ENCODE measurements at regions not wholly inside any gene's neighbourhood (a gene's known extent, or its start where the extent isn't known, plus 50 kb on each side); places are given as distances from the start of the nearest gene placed in this dataset.

DNA sequence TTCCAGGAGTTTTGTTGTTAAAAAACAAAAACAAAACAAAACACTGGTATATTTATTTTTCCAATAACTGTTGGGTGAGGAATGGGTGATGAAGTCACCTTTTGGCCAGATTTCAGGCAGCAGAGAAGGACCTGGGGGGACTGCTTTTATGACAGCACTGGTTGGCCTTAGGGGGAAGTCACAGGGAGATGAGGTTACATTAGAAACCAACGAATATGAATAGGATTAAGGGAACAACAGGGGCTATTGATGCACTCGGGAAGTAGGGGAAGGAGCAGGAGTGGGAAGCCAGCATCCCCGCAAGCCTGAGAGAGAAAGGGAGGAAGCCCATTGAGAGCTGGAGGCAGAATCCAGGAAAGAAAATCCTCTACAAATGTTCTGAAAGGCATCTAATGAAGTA is 958.4 kb downstream of the TYW1 start:
- DNase-seq (ENCODE audit: extremely low read depth, low read depth) = no peak

DNA sequence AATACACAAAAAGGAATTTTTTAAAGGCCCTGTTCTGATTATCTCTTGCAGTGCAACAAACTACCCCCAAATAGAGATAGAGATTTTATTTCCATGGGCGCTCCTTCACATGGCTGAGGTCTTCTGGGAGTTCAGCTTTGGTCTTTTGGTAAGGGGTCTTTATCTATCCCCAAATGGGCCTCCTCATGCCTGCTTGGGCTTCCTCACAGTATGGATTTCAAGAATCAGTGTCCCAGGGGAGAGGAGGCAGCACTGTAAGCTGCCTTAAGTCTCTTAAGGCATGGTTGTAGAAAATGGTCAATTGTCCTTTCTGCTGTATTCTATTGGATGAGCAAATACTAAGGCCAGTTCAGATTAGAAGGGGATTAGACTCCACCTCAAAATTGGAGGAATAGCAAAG is 966.2 kb downstream of the TYW1 start:
- DNase-seq (ENCODE audit: extremely low read depth, low read depth) = no peak

DNA sequence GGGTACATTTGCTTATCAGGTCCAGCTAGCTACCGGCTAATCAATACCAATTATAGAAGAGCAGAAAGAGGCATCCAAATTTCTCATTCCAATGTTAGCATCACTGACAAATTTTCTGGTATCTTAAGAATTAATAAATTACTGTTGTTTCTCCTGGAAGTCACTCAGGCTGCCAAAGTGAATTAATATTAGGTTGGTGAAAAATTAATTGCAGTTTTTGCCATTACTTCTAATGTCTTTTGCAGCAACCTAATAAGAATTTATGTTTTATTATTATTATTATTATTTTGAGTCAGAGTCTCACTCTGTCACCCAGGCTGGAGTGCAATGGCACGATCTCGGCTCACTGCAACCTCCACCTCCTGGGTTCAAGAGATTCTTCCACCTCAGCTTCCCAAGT is 979.9 kb downstream of the TYW1 start:
- no peak for DNase-seq (ENCODE audit: extremely low read depth, low read depth)

GRCh38 chr7:67983486-67983885 is 986.9 kb downstream of the TYW1 start:
- DNase-seq (ENCODE audit: extremely low read depth, low read depth) = no peak

DNA sequence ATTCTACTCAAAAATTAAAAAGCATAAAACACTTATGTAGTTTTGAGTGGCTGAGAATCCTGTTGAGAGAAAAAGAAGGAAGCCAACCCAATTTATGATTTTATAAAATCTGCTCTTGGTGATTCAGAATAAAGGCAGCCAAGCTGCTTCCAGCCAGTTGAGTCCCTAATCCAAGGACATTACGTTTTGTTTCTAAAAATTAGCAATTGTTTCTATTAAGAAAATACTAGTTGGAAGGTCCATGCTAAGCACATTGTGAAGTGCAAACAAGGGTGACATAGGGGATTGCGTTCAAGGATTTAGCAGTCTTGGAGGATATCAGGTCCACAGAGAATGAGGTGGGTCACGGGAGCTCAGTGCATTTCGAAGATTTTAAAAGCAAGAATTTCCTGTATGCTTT is 987.7 kb downstream of the TYW1 start:
- no peak for DNase-seq (ENCODE audit: extremely low read depth, low read depth)

DNA sequence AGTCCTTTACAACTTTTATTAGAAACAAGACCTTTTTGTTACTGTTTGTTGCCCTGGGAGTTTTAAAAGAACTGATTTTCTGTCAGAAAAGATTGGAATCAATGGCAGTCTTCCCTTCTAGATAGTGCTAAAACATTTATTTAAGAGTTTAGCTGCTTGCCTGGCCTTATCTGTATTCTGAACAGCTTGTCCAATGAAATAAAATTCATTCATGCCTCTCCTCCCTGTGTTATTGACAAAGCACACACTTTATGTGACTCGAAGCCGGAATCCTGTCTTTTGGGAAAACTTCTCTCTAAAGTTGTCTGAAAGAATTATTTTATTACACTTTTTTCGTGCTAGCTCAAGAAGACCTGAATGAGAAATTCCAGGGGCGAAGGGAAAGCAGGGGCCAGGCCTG is 992.5 kb downstream of the TYW1 start:
- no peak for DNase-seq (ENCODE audit: extremely low read depth, low read depth)

DNA sequence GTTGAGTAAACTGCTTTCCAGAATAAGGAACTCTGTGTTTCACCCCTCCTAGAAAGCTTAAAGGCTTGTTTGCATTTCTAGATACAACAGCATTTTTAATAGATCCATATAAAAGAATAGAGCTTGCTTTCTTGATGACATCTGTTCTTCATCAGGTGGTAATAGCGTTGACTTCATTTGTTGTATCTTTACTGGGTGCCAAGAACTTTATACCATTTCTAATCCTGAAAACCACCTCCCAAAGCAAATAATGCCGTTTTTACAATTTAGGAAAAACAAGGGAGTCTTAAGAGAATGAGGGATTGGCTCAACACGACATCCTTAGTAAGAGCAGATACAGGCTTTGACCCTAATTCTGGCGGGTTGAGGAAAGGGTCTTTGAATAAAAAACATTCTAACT is 993.4 kb downstream of the TYW1 start:
- no peak for DNase-seq (ENCODE audit: extremely low read depth, low read depth)

DNA sequence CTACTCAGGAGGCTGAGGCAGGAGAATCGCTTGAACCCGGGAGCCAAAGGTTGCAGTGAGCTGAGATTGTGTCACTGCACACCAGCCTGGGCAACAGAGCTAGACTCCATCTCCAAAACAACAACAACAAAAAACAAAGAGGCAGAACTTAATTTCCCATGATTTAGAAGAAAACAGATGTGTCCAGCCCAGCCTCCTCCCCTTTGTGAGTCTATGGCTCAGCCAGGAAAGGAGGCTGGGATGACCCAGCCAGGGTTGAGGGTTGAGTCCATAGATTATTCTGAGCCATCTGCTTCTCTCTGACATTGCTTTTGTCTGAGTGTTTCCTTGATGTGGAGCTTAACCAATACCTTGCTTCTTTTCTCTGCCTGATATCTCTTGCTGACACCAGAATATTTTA is 994.1 kb downstream of the TYW1 start:
- DNase-seq (ENCODE audit: extremely low read depth, low read depth) = no peak

DNA sequence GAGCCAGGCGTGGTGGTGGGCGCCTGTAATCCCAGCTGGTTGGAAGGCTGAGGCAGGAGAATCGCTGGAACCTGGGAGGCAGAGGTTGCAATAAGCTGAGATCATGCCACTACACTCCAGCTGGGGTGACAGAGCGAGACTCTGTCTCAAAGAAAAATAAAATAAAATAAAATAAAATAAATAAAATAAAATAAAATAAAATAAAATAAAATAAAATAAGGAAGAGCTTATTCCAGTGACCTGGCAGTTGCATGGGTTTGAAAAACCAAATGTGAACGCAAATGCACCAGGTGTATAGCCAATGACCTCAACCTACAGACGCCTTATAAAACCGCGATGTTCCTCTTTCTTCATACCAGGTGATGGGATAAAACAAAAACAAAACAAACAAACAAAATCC is 995.7 kb downstream of the TYW1 start:
- DNase-seq (ENCODE audit: extremely low read depth, low read depth) = no peak

- no peak for DNase-seq (ENCODE audit: extremely low read depth, low read depth)
Measured at GRCh38 chr7:68005992-68006391, 1009.4 kb downstream of the TYW1 start.

DNA sequence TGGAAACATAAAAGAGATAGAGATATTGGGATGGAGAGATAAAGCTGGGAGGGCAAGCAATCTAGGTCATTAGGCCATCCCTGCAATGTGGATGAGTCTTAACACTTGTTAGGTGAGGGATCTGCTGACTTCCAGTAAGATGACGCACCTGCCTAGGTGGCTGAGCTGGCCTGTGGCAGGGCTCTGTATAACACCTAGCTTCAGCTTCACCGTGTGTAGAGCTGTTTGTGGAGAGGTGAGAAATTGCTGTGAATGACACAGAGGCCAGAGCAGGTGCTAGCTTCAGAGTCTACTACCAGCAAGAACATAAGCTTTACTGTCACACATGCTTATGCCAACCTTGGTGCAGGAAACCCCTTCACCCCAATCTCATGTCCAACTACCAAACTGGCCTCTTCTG is 1010.0 kb downstream of the TYW1 start:
- no peak for DNase-seq (ENCODE audit: extremely low read depth, low read depth)

DNA sequence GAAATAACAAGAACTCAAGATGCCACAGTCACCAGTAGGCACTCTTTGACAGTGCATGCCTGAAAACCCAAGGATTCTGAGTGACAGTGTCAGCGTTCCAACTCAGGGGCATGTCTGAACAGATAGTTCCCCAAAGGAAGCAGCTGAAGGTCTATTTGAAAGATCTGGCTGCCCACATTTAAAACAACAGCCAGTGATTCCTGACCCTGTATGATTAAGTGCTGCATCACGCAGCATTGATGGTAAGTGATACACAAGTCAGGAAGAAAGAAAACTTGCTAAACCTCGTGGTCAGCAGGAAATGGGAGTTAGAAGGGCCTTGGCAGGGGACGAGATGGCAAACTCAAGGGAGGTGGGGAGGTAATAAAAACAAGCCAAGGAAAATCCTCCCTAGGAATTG is 1013.1 kb downstream of the TYW1 start:
- no peak for DNase-seq (ENCODE audit: extremely low read depth, low read depth)

DNA sequence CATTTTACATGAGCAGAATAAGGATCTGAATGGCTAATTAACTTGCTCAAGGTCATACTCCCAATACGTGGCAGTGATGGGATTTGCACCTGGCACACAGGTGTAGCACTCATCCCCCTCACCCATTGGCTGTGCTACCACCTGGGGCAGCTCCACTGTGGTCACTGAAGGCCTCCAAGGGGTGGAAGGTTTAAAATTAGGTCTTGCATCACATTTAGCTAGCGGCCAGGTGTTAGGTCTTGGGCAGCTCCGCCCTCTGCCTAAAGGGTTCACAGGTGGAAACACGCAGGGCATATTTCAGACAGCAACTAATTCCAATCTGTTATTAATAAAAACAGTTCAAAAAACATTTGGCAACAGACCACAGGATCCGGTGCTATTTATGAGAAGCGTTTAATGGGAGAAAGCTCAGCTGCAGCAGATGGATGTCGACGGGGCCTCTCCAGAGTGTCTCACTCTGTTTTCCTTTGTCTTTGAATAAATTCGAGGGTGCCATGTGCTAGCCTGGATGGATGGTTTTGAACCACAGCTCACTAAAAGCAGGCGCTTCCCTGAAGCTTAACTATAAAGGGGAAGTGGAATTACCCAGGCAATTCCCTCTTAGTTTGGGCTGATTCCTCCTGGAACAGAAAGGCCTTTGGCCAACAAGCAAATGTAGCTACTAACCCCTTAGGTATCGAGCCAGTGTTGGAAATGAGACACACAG is 1017.6 kb downstream of the TYW1 start:
- no peak for DNase-seq (ENCODE audit: extremely low read depth, low read depth)

DNA sequence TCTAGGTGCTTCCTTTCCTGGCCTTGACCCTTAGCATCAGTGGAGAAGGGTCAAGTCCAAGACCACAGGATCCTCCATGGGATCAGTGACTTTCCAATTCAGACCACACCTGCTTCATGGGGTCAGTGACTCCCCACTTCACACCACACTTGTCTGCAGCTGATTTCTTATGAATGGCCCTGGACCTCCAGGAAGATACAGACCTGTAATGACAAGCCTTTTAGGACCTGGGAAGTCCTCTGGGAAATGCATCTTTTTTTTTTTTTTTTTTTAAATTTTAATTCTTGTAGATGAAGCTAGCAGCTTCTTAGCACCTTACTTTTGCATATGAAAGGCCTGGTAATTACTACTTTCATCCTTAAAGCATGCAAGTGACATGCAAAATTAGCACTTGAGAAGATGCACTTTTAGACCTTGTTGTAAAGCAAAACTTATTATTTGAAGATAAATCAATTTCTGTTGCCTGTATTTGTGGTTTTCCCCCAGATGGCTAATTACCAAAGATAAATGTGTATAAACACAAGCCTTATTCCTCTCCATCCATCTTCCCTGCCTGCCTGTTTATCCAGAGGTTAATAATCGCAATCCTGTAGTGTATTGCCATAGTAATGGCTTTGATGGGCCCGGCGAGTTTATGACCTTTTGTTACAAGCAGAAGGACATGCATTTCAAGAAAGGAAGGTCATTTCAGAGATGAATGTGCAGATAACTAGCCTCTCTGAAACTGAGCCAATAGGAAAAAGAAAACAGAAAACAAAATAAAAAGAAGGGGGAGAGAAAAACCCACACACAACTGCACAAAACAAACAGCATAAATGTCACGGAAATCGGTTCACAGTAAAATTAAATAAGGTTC is 1018.7 kb downstream of the TYW1 start:
- no peak for DNase-seq (ENCODE audit: extremely low read depth, low read depth)

DNA sequence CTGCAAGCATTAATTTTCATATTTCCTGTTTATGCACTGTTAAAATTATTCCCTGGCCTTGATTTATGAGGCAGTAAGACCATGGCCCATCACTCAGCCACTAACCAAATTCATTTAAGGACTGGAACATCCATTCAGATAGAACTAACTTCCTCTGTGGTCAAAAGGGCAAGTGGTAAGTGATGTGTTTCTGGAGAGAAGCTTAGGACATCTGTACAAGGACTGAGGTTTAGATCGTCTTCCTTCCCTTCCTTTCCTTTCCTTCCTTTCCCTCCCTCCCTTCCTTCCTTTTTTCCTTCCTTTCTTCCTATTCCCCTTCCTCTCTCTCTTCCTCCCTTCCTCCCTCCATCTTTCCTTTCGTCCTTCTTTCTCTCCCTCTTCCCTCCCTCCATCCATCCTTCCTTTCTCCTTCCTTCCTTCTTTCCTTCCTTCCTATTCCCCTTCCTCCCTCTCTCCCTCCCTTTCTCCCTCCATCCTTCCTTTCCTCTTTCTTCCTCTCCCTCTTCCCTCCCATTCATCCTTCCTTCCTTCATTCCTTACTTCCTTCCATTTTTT is 1019.4 kb downstream of the TYW1 start:
- DNase-seq (ENCODE audit: extremely low read depth, low read depth) = no peak

DNA sequence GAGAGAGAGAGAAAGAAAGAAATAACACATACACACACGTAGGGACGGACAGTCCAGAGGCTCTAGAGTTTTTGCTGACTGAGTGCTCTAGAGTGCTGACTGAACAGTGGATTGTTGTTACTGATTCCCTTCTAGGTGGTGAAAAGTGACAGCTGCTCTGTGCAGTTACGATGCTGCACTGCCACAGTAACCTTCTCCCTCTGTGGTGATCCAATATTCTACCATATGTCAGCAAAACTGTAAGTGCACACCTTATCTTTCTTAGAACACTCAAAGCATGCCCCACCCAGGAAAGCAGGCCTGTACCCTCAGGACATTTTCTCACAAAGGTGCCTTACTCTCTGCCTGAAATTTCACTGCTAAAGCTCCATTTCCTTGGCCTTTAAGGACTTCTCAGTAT is 1023.5 kb downstream of the TYW1 start:
- no peak for DNase-seq (ENCODE audit: extremely low read depth, low read depth)

- DNase-seq (ENCODE audit: extremely low read depth, low read depth) = no peak
Measured at GRCh38 chr7:68025369-68025768, 1028.7 kb downstream of the TYW1 start.

DNA sequence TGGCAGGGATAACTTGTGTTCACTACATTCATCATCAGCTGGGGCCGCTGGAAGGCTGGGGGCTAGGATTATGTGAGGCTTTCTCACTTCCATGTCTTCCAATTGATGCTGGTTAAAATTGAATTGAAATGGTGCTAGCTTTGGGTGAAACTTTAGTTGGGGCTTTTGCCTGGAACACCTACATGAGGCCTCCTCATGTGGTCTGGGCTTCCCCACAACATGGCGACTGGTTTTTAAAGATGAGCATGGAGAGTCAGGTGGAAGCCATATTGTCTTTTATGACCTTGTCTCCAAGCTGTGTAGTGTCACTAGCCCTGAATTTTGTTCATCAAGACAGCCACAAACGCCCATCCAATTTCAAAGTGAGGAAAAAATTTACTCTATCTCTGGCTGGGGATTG is 1033.9 kb downstream of the TYW1 start:
- no peak for DNase-seq (ENCODE audit: extremely low read depth, low read depth)

DNA sequence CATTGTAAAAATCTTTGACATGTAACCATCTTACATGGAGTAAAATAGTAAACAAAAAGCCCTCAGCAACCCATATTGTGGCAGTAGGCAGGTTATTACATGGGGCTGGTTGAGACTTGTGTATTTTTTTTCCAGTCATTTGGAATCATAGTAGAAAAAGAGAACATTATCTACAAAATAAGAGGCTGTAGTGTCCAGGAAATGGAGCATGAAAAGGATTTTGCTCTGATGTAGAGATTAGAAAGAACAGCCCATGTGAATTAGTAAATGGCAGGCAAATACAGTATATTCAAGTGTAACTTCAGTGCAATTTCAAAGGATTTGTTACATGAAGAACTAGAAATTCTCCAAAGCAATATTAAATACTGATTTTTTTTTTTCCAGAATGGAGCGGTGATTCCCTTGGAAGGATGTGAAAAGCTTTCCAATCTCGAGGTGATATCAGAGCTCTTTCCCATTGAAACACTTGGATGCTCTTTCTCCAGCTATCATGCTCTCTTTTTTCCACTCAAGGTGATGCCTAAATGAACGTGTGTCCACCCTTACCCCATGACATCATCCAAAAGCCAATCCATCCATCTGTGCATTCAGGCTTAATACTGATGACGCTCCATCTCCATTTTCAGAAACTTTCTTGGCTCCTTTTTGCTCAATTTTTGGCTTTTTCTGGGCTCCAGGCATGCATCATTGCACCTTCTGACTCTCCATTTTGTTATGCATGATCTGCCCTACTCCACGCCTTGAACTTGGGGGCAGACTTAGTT is 1034.7 kb downstream of the TYW1 start:
- no peak for DNase-seq (ENCODE audit: extremely low read depth, low read depth)

DNA sequence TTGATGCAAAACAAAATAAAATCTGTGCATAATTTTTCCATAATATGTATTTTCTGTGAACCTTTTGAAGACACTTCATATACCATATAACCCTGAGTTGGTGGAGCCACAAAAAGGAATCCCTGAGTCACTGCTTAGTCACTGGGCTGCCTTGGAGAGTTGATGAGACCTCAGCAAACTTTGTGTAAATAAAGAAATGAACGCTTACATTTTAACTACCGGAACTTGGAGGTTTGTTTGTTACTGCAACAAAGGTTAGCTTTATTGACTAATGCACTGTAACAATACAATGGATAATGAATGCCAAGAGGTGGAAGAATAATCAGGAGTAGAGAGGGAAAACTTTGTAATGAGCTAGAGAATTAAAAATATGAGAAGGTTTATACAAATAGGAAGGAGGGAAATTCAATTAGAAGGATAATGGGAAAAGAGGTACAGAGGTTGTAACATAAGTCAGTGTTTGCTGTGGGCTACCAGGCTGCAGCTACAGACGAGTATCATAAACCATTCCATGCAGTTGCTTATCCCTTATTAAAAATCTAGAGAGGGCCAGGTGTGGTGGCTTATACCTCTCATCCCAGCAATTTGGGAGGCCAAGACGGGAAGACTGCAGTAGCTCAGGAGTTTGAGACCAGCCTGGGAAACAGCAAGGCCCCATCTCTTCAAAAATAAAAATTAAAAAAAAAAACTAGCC is 1042.1 kb downstream of the TYW1 start:
- peak; percentile 50 for DNase-seq (ENCODE audit: extremely low read depth, low read depth)

- DNase-seq (ENCODE audit: extremely low read depth, low read depth) = no peak
Measured at GRCh38 chr7:68041554-68041953, 1044.9 kb downstream of the TYW1 start.

All from NCI-H460 (cell line).